GM19463 (cell line): ENCODE measurements at regions not wholly inside any gene's neighbourhood (a gene's known extent, or its start where the extent isn't known, plus 50 kb on each side); places are given as distances from the start of the nearest gene placed in this dataset.

Source experiments
- ATAC-seq: cut with Tn5 transposase; IDR thresholded peaks from one replicate; pipeline ENCODE4 v1.9.1; 2021; ENCODE audit warnings: mild to moderate bottlenecking, moderate library complexity; ENCODE audit not compliant: unreplicated experiment

DNA sequence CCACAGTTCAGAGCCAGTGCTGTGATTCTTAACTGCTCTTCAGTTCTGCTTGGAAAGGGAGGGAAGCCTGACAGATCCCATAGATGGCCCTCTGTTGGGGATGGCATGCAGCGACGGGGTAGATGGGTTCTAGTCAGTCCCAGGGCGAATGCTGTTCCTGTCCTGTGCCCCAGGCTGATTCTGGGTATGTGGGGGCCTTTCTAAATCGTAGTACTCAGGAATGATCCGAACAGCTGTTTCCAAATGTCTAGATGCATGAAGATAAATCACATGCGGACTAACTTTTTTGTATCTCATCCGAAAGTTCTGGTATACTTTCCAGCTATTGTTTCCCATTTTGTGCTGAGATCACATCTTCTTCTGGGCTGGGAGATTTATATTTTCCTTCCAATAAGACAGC lies 186.0 kb upstream of the MKI67 start:
- no peak for ATAC-seq

DNA sequence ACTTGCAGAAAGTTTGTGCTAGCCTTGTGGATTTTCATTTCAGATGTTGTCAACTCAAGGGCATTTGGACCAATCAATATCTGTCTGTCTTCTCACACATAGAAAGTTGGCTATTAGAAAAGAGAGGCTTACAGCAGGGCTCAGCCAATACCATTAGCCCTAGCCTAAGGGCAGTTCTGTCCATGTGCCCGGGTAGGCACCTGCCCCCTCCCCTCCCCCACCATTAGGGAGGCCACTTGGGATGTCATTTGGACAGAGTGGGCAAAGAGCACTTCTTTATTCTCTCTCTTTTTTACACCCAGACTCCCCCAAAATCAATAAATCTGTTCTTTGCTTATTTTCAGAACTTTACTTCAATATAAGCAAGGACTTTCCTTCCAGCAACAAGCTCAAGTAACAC lies 188.5 kb upstream of the MKI67 start:
- ATAC-seq = no peak

DNA sequence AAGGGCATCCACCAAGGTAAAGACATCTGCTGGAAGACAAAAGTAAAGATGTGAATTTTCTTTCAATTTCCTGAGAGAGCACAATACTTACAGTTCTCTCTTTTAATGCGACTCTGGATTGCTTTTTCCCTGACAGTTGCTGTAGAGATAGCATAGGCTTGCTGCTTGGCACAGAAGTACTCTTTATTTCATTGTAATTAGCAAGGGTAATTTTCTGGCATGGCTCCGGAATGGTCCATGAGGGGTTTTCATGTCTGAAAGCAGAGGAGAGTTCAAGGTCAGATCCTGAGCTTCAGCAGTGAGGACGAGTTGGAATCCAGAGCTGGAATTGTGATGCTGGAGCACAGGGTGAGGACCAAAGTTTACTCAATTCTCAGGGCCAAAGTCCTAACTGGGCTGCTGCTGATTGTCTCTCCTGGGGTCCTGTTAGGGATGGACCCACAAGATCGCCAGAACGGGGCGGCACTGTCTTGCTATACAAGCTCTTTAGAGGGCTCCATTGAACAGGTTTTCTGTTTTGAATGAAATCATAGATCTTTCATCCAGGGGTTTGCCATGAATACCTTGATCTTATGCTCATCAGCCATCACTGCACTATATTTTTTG lies 190.0 kb upstream of the MKI67 start:
- ATAC-seq = no peak

DNA sequence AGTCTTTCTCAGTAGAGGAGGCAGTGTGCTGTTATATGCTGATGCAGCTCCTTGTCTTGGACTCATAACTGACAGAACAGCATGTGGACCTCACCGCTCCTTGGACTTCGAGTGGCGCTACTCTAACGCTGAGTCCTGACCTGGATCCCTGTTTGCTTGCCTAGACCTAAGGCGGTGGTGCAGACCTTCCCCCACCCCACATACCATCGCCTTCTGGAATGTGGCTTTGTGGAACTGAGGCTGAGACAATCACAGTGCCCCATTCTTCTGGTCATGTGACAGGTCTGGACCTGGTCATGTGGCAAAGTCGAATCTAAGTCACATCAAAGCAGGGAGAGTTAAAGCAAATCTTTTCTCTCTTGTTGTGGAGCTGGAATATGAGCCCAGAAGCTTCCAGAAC lies 190.7 kb upstream of the MKI67 start:
- ATAC-seq = no peak

DNA sequence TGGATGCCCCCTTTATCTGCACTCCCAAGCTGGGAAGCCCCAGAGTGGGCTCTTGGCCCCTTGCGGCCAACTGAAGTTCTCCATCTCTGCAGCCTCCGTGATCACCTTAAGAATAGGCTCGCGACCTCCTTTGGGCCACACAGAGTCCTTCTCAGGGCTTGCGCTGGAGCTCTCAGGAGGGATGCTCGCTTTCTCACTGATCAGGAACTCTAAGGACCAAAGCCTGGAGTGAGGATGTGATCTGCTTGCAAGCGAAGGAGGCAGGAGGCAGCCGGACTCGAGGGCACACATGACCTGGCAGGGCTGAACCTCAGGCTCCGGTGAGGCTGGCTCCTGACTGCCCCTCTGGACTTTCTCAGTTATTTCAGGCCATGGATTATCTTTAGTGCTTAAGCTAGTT lies 192.1 kb upstream of the MKI67 start:
- ATAC-seq = no peak

DNA sequence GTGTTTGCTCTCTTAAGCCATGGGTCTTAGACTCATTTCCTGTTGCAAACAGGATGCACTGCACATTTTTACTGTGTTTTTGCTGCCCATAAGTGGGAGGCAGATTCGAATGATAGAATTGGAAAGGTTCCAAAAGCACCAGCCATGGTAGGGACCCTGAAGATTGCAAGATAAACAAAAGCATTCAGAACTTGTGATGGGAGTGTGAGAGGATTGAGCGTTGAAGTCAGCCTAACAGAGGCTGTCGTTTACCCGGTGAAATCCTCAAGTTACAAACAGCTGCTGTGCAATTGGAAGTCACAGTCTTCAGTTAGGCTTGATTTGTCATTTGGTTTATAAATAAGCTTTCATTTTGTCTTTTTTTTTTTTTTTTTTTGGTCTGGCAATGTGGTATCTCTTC lies 192.7 kb upstream of the MKI67 start:
- no peak for ATAC-seq

DNA sequence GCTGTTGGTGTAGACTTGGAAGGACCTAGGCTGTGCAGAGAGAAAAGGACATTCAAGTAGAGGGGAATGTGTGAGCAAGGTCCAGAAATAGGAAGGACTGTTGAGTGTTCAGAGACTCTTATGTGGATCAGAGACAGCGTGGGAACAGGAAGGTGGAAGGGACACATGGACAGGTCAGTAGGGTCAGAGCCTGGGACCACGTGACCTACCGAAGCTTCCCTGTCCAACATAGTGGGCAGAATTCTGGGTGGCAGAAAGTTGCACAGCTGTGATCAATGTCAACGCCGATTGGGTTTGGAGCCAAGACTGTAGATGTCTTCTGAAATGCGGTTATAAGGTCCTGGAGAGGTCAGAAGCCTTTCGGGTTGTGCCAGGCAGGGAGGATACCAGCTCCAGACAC lies 195.9 kb upstream of the MKI67 start:
- ATAC-seq = no peak

DNA sequence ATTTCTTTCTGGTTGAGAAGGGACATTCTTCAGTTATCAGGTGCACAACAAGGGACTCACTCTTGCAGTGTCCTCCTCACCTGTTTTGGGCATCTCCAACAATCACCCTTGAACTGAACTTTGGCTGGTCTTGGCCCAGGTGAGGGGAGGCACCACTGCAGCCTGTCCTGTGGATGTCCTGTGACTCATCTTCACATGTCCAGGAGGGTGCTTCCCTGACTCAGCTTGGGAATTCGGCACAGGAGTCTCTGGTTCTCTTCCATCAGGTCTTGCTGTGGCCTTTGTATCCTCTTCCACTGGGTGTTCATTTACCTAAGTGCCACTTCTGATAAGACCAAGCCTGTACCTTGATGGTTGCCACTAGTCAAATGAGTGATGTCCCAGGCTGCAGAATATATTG lies 196.7 kb upstream of the MKI67 start:
- no peak for ATAC-seq

DNA sequence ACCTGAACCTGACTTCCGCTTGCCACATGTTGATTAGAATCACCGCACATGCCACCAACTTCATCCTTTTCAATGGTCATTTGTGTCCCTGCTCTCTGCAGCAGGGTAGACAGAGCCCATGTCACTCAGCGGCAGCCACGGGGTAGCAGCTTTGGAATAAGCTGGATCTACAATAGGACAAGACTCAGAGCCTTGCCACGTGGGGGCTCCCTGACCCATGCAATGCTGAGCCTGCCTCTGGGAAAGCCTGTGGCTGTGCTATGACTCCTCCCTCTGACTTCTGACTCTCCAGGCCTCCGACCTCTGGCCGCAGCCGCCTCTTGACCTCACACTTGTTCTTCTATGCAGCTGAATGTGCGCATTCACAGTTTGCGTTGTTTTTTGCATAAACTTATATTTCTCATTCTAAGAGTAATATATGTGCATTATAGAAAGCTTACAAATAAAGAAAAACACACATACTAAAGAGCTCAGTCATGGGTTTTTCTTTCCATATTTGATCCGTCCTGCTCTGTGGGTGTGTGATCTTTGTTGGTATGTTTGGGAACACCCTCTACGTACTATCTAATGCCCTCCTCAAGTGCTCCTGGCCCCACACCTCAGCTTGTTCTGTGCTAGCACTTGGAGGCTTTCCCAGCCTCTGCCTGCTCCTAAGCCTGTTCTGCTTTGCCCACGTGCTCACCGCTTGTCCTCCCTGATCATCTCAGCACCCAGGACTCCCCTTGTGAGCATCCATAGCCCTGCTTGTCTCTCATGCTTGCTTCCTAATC lies 198.0 kb upstream of the MKI67 start:
- ATAC-seq = no peak

DNA sequence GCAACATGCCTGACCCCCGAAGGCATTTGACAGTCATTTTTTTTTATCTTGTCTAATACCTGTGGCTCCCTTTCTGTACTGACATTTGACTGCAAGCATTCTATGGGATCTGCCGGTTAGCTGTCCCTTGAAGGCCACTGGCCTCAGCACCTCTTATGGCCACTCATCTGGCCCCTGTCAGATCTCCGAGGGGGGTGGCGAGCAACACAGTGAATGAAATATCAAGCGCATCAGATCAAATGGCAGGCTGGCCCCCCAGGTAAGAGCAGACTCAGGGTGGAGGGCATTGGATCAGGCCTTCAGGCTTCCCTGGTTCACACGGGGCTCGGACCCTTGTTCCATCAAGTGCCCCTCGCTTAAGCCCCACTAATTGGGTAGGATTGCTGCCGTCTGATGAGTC lies 199.6 kb upstream of the MKI67 start:
- ATAC-seq = no peak

DNA sequence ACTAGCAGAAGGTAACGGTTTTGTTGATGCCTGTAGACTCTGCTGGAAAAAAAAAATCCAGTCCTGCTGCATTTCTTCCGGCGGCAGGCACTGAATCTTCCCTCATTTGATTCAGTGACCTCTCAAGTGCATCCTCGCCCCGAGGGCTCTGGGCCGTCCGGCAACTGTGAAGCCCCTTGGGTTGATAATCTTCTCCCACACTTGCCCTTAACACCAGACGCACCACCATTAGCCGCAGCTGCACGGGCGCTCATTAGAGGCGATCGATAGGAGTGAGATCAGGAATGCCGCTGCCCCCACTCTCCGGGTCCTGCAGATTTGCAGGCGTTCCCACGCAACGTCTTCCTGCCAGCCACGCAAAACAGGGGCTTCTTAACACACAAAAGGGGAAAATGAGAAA lies 200.0 kb upstream of the MKI67 start:
- no peak for ATAC-seq

DNA sequence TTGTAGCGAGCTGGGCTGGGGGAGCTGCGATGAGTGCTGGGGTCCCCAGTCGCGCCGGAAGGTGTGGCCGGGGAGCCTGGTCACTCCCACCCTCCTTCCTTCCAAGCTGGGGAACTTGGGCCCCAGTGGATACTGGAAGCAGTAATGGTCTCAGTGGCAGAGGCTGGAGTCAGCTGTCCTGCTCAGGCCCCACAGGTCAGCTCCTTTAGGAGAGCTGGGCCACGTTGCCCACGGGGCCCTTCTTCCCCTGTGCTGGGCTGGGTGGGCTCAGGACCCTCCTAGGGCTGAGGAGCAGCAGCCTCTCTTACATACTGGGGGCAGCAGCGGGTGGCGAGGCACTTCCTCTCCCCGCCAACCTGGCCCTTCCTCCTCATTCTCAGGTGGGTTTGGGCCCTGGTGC lies 200.6 kb upstream of the MKI67 start:
- ATAC-seq = no peak

DNA sequence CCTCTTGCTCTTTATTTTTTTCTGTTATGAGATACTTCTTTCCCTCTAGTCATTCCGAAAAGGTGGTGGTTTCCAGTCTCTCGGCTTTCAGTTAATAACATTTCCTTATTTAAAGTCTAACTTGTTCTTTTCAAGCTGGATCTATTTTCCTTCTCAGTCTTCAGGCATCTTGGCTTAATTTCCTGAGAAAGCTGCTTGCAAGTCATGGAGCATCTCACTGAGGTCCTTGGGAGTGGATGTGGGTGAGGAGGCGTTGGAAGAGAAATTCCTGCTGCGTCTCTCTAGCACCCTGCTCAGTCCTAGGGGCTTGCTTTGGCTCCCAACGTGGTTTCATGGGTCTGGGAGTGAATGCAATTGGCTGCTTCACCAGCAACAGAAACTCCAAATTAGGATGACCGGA lies 210.2 kb upstream of the MKI67 start:
- no peak for ATAC-seq

DNA sequence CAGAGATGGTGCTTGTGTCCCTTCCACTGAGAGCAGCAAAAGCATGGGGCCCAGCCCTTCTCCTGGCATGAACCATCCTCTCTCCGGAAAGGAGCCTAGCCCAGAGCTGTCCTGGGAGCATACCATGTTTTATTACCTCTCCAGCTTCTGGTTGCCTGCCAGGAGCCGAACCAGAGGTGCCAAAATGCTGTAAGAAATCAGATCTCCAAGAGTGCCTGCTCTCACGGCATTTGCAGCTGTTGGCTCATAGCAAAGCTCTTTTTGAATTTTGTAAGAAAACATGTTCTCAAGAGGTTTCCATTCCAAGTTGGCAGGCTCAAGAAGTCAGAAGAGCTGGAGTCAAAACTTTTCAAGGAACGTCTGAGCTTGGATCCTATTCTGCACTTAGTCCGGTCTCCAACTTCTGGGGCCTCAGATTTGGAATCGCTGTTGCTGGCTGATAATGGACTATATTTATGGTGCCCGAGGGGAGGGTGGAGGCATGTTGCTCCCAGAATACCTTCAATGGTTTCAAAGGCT lies 211.7 kb upstream of the MKI67 start:
- ATAC-seq = no peak

DNA sequence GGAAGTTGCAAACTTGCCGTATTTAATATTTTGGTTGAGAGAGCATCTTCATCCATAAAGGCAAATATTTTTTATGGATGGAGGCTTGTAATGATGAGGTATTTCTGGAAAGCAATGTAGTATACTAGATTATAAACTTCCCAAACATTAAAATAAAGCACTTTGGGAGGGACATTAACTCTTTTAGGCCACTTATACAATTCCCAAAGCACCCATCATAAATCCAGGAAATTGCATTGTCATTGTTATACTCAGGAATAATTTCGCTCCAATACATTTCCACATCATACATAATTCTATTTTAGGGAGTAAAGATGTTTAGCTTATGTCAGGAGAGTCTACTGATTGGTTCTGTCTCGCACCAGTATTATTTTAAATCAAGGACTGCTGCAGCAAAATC lies 212.7 kb upstream of the MKI67 start:
- ATAC-seq = no peak

DNA sequence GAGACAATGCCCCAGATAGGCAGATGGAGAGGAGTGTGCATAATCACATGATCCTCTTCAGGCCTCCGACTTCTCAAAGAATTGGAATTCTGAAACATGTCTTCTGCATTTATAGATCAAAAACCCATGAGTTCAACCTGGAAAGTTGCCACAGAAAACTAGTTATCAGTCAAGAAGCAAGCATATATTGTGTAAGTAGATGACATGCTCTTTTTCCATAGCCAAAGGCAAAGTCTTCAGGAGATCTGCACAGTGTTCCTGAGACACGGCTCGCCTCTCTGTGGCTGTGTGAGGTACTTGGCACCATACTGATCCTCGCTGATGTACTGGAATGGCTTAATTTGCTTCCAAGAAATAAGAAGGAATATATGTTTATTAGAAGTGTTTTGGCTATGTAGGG lies 213.5 kb upstream of the MKI67 start:
- no peak for ATAC-seq

DNA sequence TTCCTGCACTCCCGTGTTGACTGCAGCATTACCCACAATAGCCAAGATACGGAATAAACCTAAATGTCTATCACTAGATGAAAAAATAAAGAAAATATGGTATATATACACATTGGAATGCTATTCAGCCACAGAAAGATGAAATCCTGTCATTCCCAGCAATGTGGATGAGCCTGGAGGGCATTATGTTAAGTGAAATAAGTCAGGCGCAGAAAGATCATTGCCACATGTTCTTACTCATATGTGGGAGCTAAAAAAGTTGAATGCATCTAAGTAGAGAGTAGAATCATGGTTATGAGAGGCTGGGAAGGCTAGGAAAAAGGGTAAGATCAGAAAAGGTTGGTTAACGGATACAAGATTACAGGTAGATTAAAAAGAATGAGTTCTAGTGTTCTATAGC lies 219.1 kb upstream of the MKI67 start:
- ATAC-seq = no peak

DNA sequence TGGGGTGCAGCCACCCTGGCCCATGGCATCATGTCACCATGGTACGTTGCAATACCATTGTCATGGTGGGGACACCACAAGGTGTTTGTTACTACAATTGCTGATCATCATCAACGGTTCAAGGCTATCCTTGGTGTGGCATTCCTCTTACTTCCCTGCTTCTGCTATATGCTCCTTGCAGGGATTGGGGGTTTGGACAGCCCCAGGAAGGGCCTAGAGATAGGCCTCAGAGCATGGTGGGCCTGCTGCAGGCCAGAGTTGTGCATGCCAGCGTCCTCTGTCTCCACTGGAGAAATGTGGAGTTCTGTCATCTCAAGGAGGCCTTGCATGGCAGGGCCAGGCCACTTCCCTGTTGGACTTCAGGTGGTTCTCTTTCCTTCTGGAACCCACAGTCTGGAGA lies 234.6 kb upstream of the MKI67 start:
- no peak for ATAC-seq

DNA sequence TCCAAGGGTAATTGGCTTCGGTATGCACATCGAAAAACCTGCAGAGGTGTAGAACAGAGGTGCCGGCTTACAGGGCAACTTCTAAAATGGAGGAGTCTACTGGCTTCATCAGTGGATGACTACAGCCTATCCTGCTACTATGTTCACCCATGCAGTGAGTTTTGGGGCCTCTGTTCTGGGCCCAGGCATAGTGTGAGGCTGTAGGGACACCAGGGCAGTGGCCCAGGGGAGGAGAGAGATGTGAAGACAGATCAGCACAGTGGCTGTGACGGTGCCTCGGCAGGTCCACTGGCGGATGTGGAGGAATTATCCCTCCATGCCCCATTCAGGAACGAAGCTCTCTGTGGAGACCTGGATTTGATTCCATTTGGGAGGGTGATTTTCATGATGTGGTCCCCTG lies 235.3 kb upstream of the MKI67 start:
- no peak for ATAC-seq

DNA sequence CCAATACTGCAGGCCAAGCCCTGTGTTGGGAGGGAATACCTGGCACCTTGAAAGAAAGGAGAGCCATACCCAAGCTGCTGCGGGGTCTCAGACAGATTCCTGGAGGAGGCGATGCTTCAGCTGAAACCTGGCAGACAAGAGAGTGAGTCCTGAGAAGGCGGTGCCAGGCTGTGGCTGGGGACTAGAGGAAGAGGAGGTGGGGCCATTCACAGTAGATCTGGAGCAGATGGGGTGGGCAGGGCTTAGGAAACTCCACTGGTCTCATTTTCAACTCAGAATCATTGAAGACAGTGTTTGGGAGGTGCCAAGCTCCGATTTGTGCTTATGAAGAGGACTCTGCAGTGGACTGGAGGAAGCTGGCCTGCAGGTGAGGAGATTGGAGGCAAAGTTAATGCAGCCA lies 236.3 kb upstream of the MKI67 start:
- ATAC-seq = no peak

DNA sequence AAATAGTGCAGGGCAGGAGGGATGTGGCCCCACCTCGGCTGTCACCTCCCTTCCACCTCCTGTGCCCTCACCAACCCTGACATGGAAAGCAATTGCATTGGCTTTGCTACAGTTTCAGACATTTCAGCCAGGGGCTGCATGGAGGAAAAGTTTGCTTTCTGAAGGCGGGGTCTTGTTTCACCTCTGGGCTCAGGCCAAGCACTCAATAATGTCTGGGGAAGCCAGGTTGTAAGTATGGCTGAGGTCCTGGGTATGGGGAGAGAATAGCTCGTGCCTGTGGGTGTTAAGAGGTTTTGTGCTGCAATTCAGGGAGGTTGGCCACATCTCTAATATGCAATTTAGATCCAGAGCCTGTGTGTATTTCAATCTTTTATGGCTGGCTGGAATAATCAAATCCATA lies 238.4 kb upstream of the MKI67 start:
- ATAC-seq = no peak

DNA sequence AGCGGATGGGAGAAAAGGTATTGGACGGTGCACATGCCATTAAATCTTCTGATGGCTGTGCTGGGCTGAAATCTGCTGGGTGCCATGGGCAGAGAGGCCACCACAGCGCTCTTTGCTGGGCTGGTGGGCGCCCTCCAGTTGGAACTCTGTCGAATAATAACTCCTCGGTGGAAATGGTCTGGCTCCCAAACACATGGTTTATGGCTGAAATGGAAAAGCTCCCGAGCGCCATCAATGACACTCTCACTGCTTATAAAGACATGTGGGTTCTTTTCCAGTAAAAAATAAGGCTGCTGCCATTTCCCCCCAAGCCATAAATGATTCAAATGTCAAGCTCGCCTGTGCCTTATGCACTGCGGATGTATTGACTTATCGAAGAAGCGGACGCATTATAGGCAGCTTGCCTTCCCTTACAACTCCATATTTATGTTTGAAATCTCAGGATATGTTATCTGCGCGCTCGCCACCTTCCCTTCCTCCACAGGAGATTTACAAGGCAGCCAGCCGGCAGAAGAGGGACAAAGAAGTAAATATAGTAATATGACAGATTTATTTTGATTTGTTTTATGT lies 239.0 kb upstream of the MKI67 start:
- no peak for ATAC-seq
